SK-N-SH (cell line): ENCODE measurements at regions not wholly inside any gene's neighbourhood (a gene's known extent, or its start where the extent isn't known, plus 50 kb on each side); places are given as distances from the start of the nearest gene placed in this dataset.

ENCODE experiments used
- CTCF ChIP-seq: fragments of 200-600 bp; sonication (generic); IDR thresholded peaks from 2 replicates; pipeline ENCODE4 v1.6.1; 2017; ENCODE audit warnings: antibody characterized with exemption, mild to moderate bottlenecking, moderate library complexity
- RCOR1 ChIP-seq: fragments of 150-350 bp; IDR thresholded peaks from 2 replicates; pipeline ENCODE4 v1.6.1; 2017; ENCODE audit warnings: antibody characterized with exemption, low read length
- REST ChIP-seq: IDR thresholded peaks from 2 replicates; pipeline ENCODE4 v1.6.1; 2012; ENCODE audit warnings: mild to moderate bottlenecking, low read depth, low read length, moderate library complexity

- TF ChIP-seq REST (no peak), CTCF (no peak), RCOR1 (no peak)
These were observed 102.2 kb downstream of the FGF18 start for GRCh38 chr5:171521679-171522078.
